Keratinocyte (primary cell): ENCODE measurements at regions not wholly inside any gene's neighbourhood (a gene's known extent, or its start where the extent isn't known, plus 50 kb on each side); places are given as distances from the start of the nearest gene placed in this dataset.

Experiments used
- DNase-seq: peaks from one replicate; pipeline ENCODE4 v3.0.0-alpha.2; 2011; ENCODE audit warnings: low read depth, missing footprints, low spot score
- FAIRE-seq: peaks from 2 replicates; lab custom pipeline; 2011; peaks lifted over from hg19 to GRCh38; lab: Jason Lieb, UNC
- H2AFZ ChIP-seq: 2 replicates; pipeline ENCODE4 v1.6.0; 2012; ENCODE audit warnings: low read length, control low read depth, inconsistent platforms; ENCODE audit not compliant: control insufficient read depth
- H3K27ac ChIP-seq: 2 replicates; pipeline ENCODE4 v1.5.1; 2011; ENCODE audit warnings: low read length; ENCODE audit not compliant: control insufficient read depth, insufficient read depth
- H3K27me3 ChIP-seq: 3 replicates; pipeline ENCODE4 v1.6.0; 2011; ENCODE audit warnings: low read length; ENCODE audit not compliant: control insufficient read depth, insufficient read depth; ENCODE audit errors: extremely low read depth
- H3K36me3 ChIP-seq, 2 experiments: 2 replicates in 1 of 2; 3 replicates in 1 of 2; pipeline ENCODE4 v1.5.1; 2011; ENCODE audit warnings: low read length in 2 of 2, mild to moderate bottlenecking in 1 of 2; ENCODE audit not compliant: control insufficient read depth in 2 of 2, insufficient read depth in 2 of 2; ENCODE audit errors: extremely low read depth in 1 of 2
- H3K4me1 ChIP-seq: 3 replicates; pipeline ENCODE4 v1.5.1; 2011; ENCODE audit warnings: low read length; ENCODE audit not compliant: control insufficient read depth, insufficient read depth; ENCODE audit errors: extremely low read depth
- H3K4me2 ChIP-seq: 3 replicates; pipeline ENCODE4 v1.6.0; 2011; ENCODE audit warnings: low read depth, low read length; ENCODE audit not compliant: control insufficient read depth, insufficient read depth; ENCODE audit errors: extremely low read depth
- H3K4me3 ChIP-seq, 3 experiments: fragments of 200-600 bp in 1 of 3; sonication (generic) in 1 of 3; 2 replicates in 2 of 3; 3 replicates in 1 of 3; pipeline ENCODE4 v1.5.1; 2011 to 2016; ENCODE audit warnings: low read length in 3 of 3, mild to moderate bottlenecking in 3 of 3, control low read depth in 2 of 3, inconsistent platforms in 1 of 3, low read depth in 1 of 3, mixed read lengths in 1 of 3, mixed run types in 1 of 3, moderate library complexity in 1 of 3; ENCODE audit not compliant: control insufficient read depth in 2 of 3, insufficient read depth in 2 of 3; ENCODE audit errors: extremely low read depth in 1 of 3
- H3K79me2 ChIP-seq: 2 replicates; pipeline ENCODE4 v1.6.0; 2012; ENCODE audit warnings: low read length; ENCODE audit not compliant: control insufficient read depth, insufficient read depth
- H3K9ac ChIP-seq: 3 replicates; pipeline ENCODE4 v1.6.0; 2011; ENCODE audit warnings: low read length; ENCODE audit not compliant: control insufficient read depth, insufficient read depth; ENCODE audit errors: extremely low read depth
- H3K9me1 ChIP-seq: 3 replicates; pipeline ENCODE4 v1.6.0; 2011; ENCODE audit warnings: low read length; ENCODE audit not compliant: control insufficient read depth, insufficient read depth; ENCODE audit errors: extremely low read depth
- H3K9me3 ChIP-seq: 2 replicates; pipeline ENCODE4 v1.5.1; 2012; ENCODE audit warnings: low read depth, low read length; ENCODE audit not compliant: control insufficient read depth
- H4K20me1 ChIP-seq: 3 replicates; pipeline ENCODE4 v1.6.0; 2011; ENCODE audit warnings: low read length; ENCODE audit not compliant: control insufficient read depth, insufficient read depth; ENCODE audit errors: extremely low read depth
- CTCF ChIP-seq, 3 experiments: IDR thresholded peaks in 1 of 3; conservative IDR thresholded peaks in 1 of 3; optimal IDR thresholded peaks in 1 of 3; 2 replicates in 2 of 3; 3 replicates in 1 of 3; pipeline versions ENCODE3 to v1.5.1; 2011; ENCODE audit warnings: low read length in 3 of 3, mild to moderate bottlenecking in 3 of 3, moderate library complexity in 2 of 3, control low read depth in 1 of 3, inconsistent platforms in 1 of 3; ENCODE audit not compliant: insufficient read depth in 2 of 3; ENCODE audit errors: extremely low read depth in 1 of 3
- EZH2 ChIP-seq: IDR thresholded peaks from one replicate; pipeline ENCODE4 v1.6.1; 2012; ENCODE audit warnings: inconsistent platforms, mild to moderate bottlenecking, low read length, moderate library complexity
- dilution Hi-C: fragments of 300-500 bp; cut with MboI; formaldehyde crosslinking; loops from one replicate; pipeline ENCODE4 v1.7.0; 2020; ENCODE audit warnings: low sequenced_read_pairs; ENCODE audit not compliant: extremely low pct_ligation_motif_present
- small RNA-seq, 3 experiments: library from RNA; depleted of rRNA; stranded (forward); fragments of <200 nt; gene quantifications; one replicate each; pipeline ENCODE3, GENCODE V24; 2012; ENCODE audit warnings: low read depth in 3 of 3, low replicate concordance in 1 of 3; ENCODE audit not compliant: insufficient read length in 3 of 3

- TF ChIP-seq EZH2 (no peak), CTCF (optimal IDR thresholded peaks at IDR 0.05 in 1 of 3, IDR thresholded peaks at IDR 0.05 in 1 of 3, conservative IDR thresholded peaks at IDR 0.05 in 1 of 3; ENCODE audit: extremely low read depth in 1 of 3, insufficient read depth in 2 of 3, low read length in 3 of 3) (no peak)
- H3K79me2 ChIP-seq = no peaks in the 10 kb centered on the region
- no peak overlapping the region for H2AFZ ChIP-seq
- no peaks in the 10 kb centered on the region for H3K9me1 ChIP-seq
- dilution Hi-C loops = no loop called here
- H3K27me3 ChIP-seq = no peaks in the 10 kb centered on the region
- H3K36me3 ChIP-seq = no peaks in the 10 kb centered on the region
- peaks cover 35% of the 10 kb centered on the region for H3K4me1 ChIP-seq
- FAIRE-seq = no peak
- DNase-seq = no peak
- no peaks in the 10 kb centered on the region for H3K9me3 ChIP-seq
- no peak overlapping the region for H3K4me2 ChIP-seq
- H3K9ac ChIP-seq = no peak overlapping the region
- H3K4me3 ChIP-seq = no peak overlapping the region
- H4K20me1 ChIP-seq = no peaks in the 10 kb centered on the region
- H3K27ac ChIP-seq = no peak overlapping the region
These were observed 50.3 kb upstream of the ZBTB7C start for GRCh38 chr18:48459465-48459864.

- H3K27me3 ChIP-seq = no peaks in the 10 kb centered on the region
- H3K9ac ChIP-seq = no peak overlapping the region
- dilution Hi-C loops = no loop called here
- H3K9me1 ChIP-seq = no peaks in the 10 kb centered on the region
- no peak overlapping the region for H3K4me3 ChIP-seq
- H3K9me3 ChIP-seq = no peaks in the 10 kb centered on the region
- H3K79me2 ChIP-seq = no peaks in the 10 kb centered on the region
- DNase-seq = no peak
- TF ChIP-seq CTCF (optimal IDR thresholded peaks at IDR 0.05 in 1 of 3, IDR thresholded peaks at IDR 0.05 in 1 of 3, conservative IDR thresholded peaks at IDR 0.05 in 1 of 3; ENCODE audit: extremely low read depth in 1 of 3, insufficient read depth in 2 of 3, low read length in 3 of 3) (no peak), EZH2 (no peak)
- peaks cover 39% of the 10 kb centered on the region for H3K4me1 ChIP-seq
- FAIRE-seq = peak; percentile 71
- H4K20me1 ChIP-seq = no peaks in the 10 kb centered on the region
- H3K36me3 ChIP-seq = no peaks in the 10 kb centered on the region
- H3K4me2 ChIP-seq = no peak overlapping the region
- H3K27ac ChIP-seq = no peak overlapping the region
- H2AFZ ChIP-seq = no peak overlapping the region
These were observed 49.8 kb upstream of the ZBTB7C start for GRCh38 chr18:48459016-48459415.

Small RNA genes in the stretch of these regions (small RNA-seq; reads per million reads assigned to genes)
- 0 reads per million in 3 experiments for gene AC024288.1
- gene RNA5SP456 = 0 reads per million in 3 experiments
